ENCODE measurements at regions not wholly inside any gene's neighbourhood (a gene's known extent, or its start where the extent isn't known, plus 50 kb on each side); places are given as distances from the start of the nearest gene placed in this dataset.

DNA sequence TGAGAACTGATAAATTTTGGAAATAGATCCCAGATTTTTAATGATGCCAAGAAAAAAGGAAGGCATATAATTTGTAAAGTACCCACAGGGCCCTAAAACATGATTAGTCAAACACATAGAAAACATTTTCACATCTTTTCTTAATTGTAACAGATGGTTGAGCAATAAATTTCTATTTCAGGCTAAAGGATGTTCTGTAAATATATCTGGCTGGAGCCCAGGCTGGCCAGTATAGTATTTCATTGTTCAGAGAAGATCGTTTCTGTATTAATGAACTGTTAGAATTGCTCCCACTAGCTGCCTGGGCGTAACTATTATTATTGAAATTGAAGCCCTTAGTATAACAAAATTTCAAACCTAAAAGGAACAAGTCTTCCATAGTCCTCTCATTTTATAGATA, 105.3 kb upstream of the SMC2 start:
- Mint-ChIP-seq H3K27me3 (ENCODE audit: insufficient read depth, low read depth, poor library complexity) (no peaks in the 10 kb centered on the region), H3K36me3 (ENCODE audit: low read depth) (peaks cover 38% of the 10 kb centered on the region), H3K4me3 (no peak overlapping the region), H3K4me1 (no peaks in the 10 kb centered on the region), H3K27ac (no peak overlapping the region), H3K9me3 (peaks cover 95% of the 10 kb centered on the region)
- Histone ChIP-seq H3K4me1 (ENCODE audit: insufficient read depth) (no peaks in the 10 kb centered on the region), H3K27ac (ENCODE audit: low read depth) (no peak overlapping the region), H3K9me2 (ENCODE audit: insufficient read depth) (no peaks in the 10 kb centered on the region), H2AFZ (no peak overlapping the region), H3K4me3 (no peak overlapping the region), H3K4me2 (no peak overlapping the region), H4K20me1 (replicated peaks; ENCODE audit: insufficient read depth) (no peaks in the 10 kb centered on the region), H3K27me3 (ENCODE audit: insufficient read depth) (no peaks in the 10 kb centered on the region), H3K79me2 (replicated peaks; ENCODE audit: insufficient read depth) (no peaks in the 10 kb centered on the region), H3F3A (replicated peaks; ENCODE audit: low read depth) (no peaks in the 10 kb centered on the region), H3K36me3 (ENCODE audit: insufficient read depth) (no peaks in the 10 kb centered on the region; the same call in none of the 2 replicates)
- ATAC-seq = no peak
- DNase-seq (ENCODE audit: low spot score) = no peak
- TF ChIP-seq EZH2phosphoT487 (IDR thresholded peaks at IDR 0.05; ENCODE audit: unreplicated experiment) (no peak), EZH2 (IDR thresholded peaks at IDR 0.05; ENCODE audit: low read depth, unreplicated experiment) (no peak), ETS1 (IDR thresholded peaks at IDR 0.05) (no peak), POLR2AphosphoS5 (IDR thresholded peaks at IDR 0.05; ENCODE audit: low read depth) (no peak), CTCF (conservative IDR thresholded peaks at IDR 0.05; ENCODE audit: low read depth in 2 of 2) (no peak), REST (IDR thresholded peaks at IDR 0.05; ENCODE audit: unreplicated experiment) (no peak), ZNF331 (CRISPR knock-in tag; IDR thresholded peaks at IDR 0.05; ENCODE audit: low read depth) (no peak)

- H3K27ac Mint-ChIP-seq = no peak overlapping the region
- no peak for DNase-seq (ENCODE audit: low spot score)
- no peak overlapping the region for H3K4me3 ChIP-seq
- H3K27me3 Mint-ChIP-seq (ENCODE audit: insufficient read depth, low read depth, poor library complexity) = no peaks in the 10 kb centered on the region
- no peaks in the 10 kb centered on the region for H3K79me2 ChIP-seq (replicated peaks; ENCODE audit: insufficient read depth)
- no peak overlapping the region for H3K27ac ChIP-seq (ENCODE audit: low read depth)
- H3K4me2 ChIP-seq = no peak overlapping the region
- H4K20me1 ChIP-seq (replicated peaks; ENCODE audit: insufficient read depth) = no peaks in the 10 kb centered on the region
- no peaks in the 10 kb centered on the region for H3K27me3 ChIP-seq (ENCODE audit: insufficient read depth)
- no peaks in the 10 kb centered on the region for H3K9me2 ChIP-seq (ENCODE audit: insufficient read depth)
- no peaks in the 10 kb centered on the region for H3F3A ChIP-seq (replicated peaks; ENCODE audit: low read depth)
- H3K36me3 ChIP-seq (ENCODE audit: insufficient read depth) = no peaks in the 10 kb centered on the region; the same call in 1 of the 2 replicates
- H3K4me1 ChIP-seq (ENCODE audit: insufficient read depth) = no peaks in the 10 kb centered on the region
- no peak for ATAC-seq
- H3K4me1 Mint-ChIP-seq = no peaks in the 10 kb centered on the region
- peaks cover 93% of the 10 kb centered on the region for H3K9me3 Mint-ChIP-seq
- H3K4me3 Mint-ChIP-seq = no peak overlapping the region
- H2AFZ ChIP-seq = no peak overlapping the region
- H3K36me3 Mint-ChIP-seq (ENCODE audit: low read depth) = peaks cover 36% of the 10 kb centered on the region
- TF ChIP-seq ZNF114 (CRISPR knock-in tag; IDR thresholded peaks at IDR 0.05) (no peak), CREB1 (CRISPR knock-in tag; IDR thresholded peaks at IDR 0.05; ENCODE audit: low read depth) (no peak), ZNF462 (CRISPR knock-in tag; IDR thresholded peaks at IDR 0.05) (no peak), NANOG (IDR thresholded peaks at IDR 0.05; ENCODE audit: borderline replicate concordance) (no peak)
These were observed 103.8 kb upstream of the SMC2 start for GRCh38 chr9:103990311-103990710.
